A673 (cell line): ENCODE measurements at regions not wholly inside any gene's neighbourhood (a gene's known extent, or its start where the extent isn't known, plus 50 kb on each side); places are given as distances from the start of the nearest gene placed in this dataset.
"Not testable (repeated sequence)": the region's sequence is repeated elsewhere in the genome, so short reads cannot be mapped to it uniquely, and the experiment has no call there.

ENCODE experiments used
- BruUV-seq: library from RNA; stranded (reverse); fragments of 400-500 nt; replicated peaks from 2 replicates; lab custom pipeline; 2021; lab: Mats Ljungman, UMichigan
- CTCF ChIA-PET: fragments of 300-600 bp; sonication (Branson Sonifier 250); formaldehyde crosslinking; loops from one replicate; lab custom pipeline; 2022; ENCODE audit warnings: antibody characterized with exemption; lab: Charles Lee
- POLR2A ChIA-PET: fragments of 300-600 bp; sonication (Branson Sonifier 250); formaldehyde crosslinking; loops from one replicate; lab custom pipeline; 2022; ENCODE audit warnings: antibody characterized with exemption; ENCODE audit not compliant: low non-redundant PET; lab: Charles Lee
- DNase-seq: peaks from one replicate; pipeline ENCODE4 v3.0.0-alpha.2; 2015; ENCODE audit warnings: low spot score
- H3K27ac ChIP-seq: fragments of 200-600 bp; sonication (generic); 2 replicates; pipeline ENCODE4 v1.5.1; 2016; ENCODE audit warnings: mixed run types, low read depth, mild to moderate bottlenecking, mixed read lengths, antibody characterized with exemption, low read length; ENCODE audit not compliant: poor library complexity, severe bottlenecking
- H3K27me3 ChIP-seq: fragments of 200-600 bp; sonication (generic); replicated peaks from 2 replicates; pipeline ENCODE4 v1.6.1; 2017; ENCODE audit warnings: mixed run types, low read depth, mild to moderate bottlenecking, mixed read lengths, antibody characterized with exemption, low read length; ENCODE audit not compliant: insufficient read depth, poor library complexity
- H3K36me3 ChIP-seq: fragments of 200-600 bp; sonication (generic); 2 replicates; pipeline ENCODE4 v1.6.1; 2016; ENCODE audit warnings: mixed run types, mild to moderate bottlenecking, mixed read lengths, antibody characterized with exemption, low read length; ENCODE audit not compliant: insufficient read depth, poor library complexity, severe bottlenecking
- H3K4me1 ChIP-seq: fragments of 200-600 bp; sonication (generic); 2 replicates; pipeline ENCODE4 v1.6.1; 2017; ENCODE audit warnings: mixed run types, mild to moderate bottlenecking, mixed read lengths, antibody characterized with exemption, low read length; ENCODE audit not compliant: insufficient read depth, poor library complexity, severe bottlenecking
- H3K4me3 ChIP-seq: fragments of 200-600 bp; sonication (generic); 2 replicates; pipeline ENCODE4 v1.5.1; 2016; ENCODE audit warnings: low read depth, mixed run types, mild to moderate bottlenecking, mixed read lengths, low read length; ENCODE audit not compliant: poor library complexity, severe bottlenecking
- H3K9me3 ChIP-seq: fragments of 200-600 bp; sonication (generic); 2 replicates; pipeline ENCODE4 v1.6.1; 2016; ENCODE audit warnings: mixed run types, low read depth, mild to moderate bottlenecking, mixed read lengths, antibody characterized with exemption, low read length; ENCODE audit not compliant: poor library complexity, severe bottlenecking
- CTCF ChIP-seq: fragments of 300-800, 200-600 bp; sonication (generic); conservative IDR thresholded peaks from 2 replicates; pipeline ENCODE4 v1.5.1; 2017; ENCODE audit warnings: low read depth, mild to moderate bottlenecking, antibody characterized with exemption, low read length, moderate library complexity, mixed read lengths
- EZH2 ChIP-seq: fragments of 200-600 bp; sonication (generic); IDR thresholded peaks from 2 replicates; pipeline ENCODE4 v1.6.1; 2017; ENCODE audit warnings: borderline replicate concordance, low read depth, mild to moderate bottlenecking, mixed read lengths, antibody characterized with exemption, low read length; ENCODE audit not compliant: poor library complexity, severe bottlenecking
- intact Hi-C: fragments of 100-400 bp; cut with micrococcal nuclease; formaldehyde crosslinking; loops from one replicate; pipeline ENCODE4 v1.10.0; 2022; ENCODE audit not compliant: unreplicated experiment

- BruUV-seq: no TSS peak
- intact Hi-C loops: no loop called here
- POLR2A ChIA-PET: no interaction called here
These were observed 652.8 kb upstream of the CTNND2 start for GRCh38 chr5:12557012-12557411.

GRCh38 chr5:12526113-12526512, 621.9 kb upstream of the CTNND2 start:
- BruUV-seq: no TSS peak
- POLR2A ChIA-PET: no interaction called here

More at GRCh38 chr5:12557012-12557411, 652.8 kb upstream of the CTNND2 start:
- no peak for DNase-seq
- no peaks in the 10 kb centered on the region for H3K27me3 ChIP-seq
- CTCF ChIA-PET: no interaction called here
- H3K27ac ChIP-seq: no peak overlapping the region
- TF ChIP-seq EZH2: no peak
- TF ChIP-seq CTCF: no peak
- no peaks in the 10 kb centered on the region for H3K4me1 ChIP-seq
- H3K36me3 ChIP-seq: no peaks in the 10 kb centered on the region
- H3K4me3 ChIP-seq: no peak overlapping the region
- H3K9me3 ChIP-seq: peaks cover 6% of the 10 kb centered on the region

GRCh38 chr5:12522116-12522515, 617.9 kb upstream of the CTNND2 start:
- POLR2A ChIA-PET: no interaction called here
- DNase-seq: no peak
- BruUV-seq: no TSS peak

More at GRCh38 chr5:12526113-12526512, 621.9 kb upstream of the CTNND2 start:
- no peak for DNase-seq
- CTCF ChIA-PET: no interaction called here
- Histone ChIP-seq H3K27me3 (no peaks in the 10 kb centered on the region), H3K27ac (no peak overlapping the region), H3K9me3 (peaks cover 33% of the 10 kb centered on the region), H3K4me3 (no peak overlapping the region), H3K4me1 (no peaks in the 10 kb centered on the region), H3K36me3 (no peaks in the 10 kb centered on the region)
- TF ChIP-seq CTCF (no peak), EZH2 (no peak)
- intact Hi-C loops: no loop called here

GRCh38 chr5:12504983-12505382, 600.7 kb upstream of the CTNND2 start:
- H3K4me1 ChIP-seq, H3K27ac ChIP-seq, H3K36me3 ChIP-seq, intact Hi-C loops, CTCF ChIA-PET, H3K27me3 ChIP-seq, DNase-seq, BruUV-seq, POLR2A ChIA-PET, H3K4me3 ChIP-seq: not testable (repeated sequence)
- peaks cover 38% of the 10 kb centered on the region for H3K9me3 ChIP-seq

More at GRCh38 chr5:12522116-12522515, 617.9 kb upstream of the CTNND2 start:
- H3K27me3 ChIP-seq: no peaks in the 10 kb centered on the region
- H3K9me3 ChIP-seq: peaks cover 24% of the 10 kb centered on the region
- H3K27ac ChIP-seq: no peak overlapping the region
- no peak for TF ChIP-seq EZH2
- no peak for TF ChIP-seq CTCF
- CTCF ChIA-PET: no interaction called here
- no peaks in the 10 kb centered on the region for H3K4me1 ChIP-seq
- no peaks in the 10 kb centered on the region for H3K36me3 ChIP-seq
- intact Hi-C loops: no loop called here
- H3K4me3 ChIP-seq: no peak overlapping the region
